Activated CD4-positive, alpha-beta T cell treated with anti-CD3 and anti-CD28 coated beads, Interleukin-2, amount 10 ng/mL, durations not matched to agents 7 days and 5 days (primary cell): ENCODE measurements at regions not wholly inside any gene's neighbourhood (a gene's known extent, or its start where the extent isn't known, plus 50 kb on each side); places are given as distances from the start of the nearest gene placed in this dataset.

Experiments used
- CTCF ChIA-PET: fragments of 350-600 bp; sonication (Branson Sonifier 250); formaldehyde crosslinking; loops from one replicate; lab custom pipeline; 2021; ENCODE audit warnings: antibody characterized with exemption; lab: Charles Lee
- POLR2A ChIA-PET: fragments of 350-600 bp; sonication (Branson Sonifier 250); formaldehyde crosslinking; loops from one replicate; lab custom pipeline; 2021; ENCODE audit warnings: antibody characterized with exemption; lab: Charles Lee
- DNase-seq: peaks from one replicate; pipeline ENCODE4 v3.0.0-alpha.2; 2020
- H3K27ac Mint-ChIP-seq: one replicate; pipeline ENCODE4 v1.8.0; 2021; ENCODE audit warnings: mild to moderate bottlenecking, moderate library complexity, mixed read lengths
- H3K27me3 Mint-ChIP-seq: one replicate; pipeline ENCODE4 v1.8.0; 2021; ENCODE audit warnings: mixed read lengths
- H3K36me3 Mint-ChIP-seq: one replicate; pipeline ENCODE4 v1.8.0; 2021; ENCODE audit warnings: low read depth, mixed read lengths
- H3K4me1 Mint-ChIP-seq: one replicate; pipeline ENCODE4 v1.8.0; 2021; ENCODE audit warnings: mixed read lengths
- H3K4me3 Mint-ChIP-seq: one replicate; pipeline ENCODE4 v1.8.0; 2021; ENCODE audit warnings: mild to moderate bottlenecking, moderate library complexity, mixed read lengths
- H3K9me3 Mint-ChIP-seq: one replicate; pipeline ENCODE4 v1.8.0; 2021; ENCODE audit warnings: mixed read lengths

DNA sequence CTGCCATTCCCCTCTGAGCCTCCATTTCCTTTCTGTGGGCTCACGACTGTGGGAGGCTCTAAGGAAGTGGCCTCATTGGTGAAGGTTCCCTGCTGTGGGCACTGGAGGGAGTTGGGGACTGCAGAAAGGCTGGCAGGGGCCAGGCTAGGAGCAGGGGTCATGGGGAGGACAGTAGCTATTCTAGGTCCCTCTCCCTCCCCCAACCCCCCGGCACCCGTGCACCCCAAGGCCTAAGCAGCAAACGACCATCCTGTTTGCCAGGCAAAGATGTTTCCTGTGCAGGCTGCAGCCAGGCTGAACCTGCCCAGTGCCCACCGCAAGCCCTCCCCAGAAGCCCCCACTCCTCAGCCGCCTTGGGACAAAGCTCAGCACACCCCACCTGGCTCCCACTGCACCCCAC, 189.4 kb downstream of the MN1 start:
- CTCF ChIA-PET = no interaction called here
- peaks cover 2% of the 10 kb centered on the region for H3K4me1 Mint-ChIP-seq
- H3K27ac Mint-ChIP-seq = no peak overlapping the region
- no peaks in the 10 kb centered on the region for H3K36me3 Mint-ChIP-seq
- no peak overlapping the region for H3K4me3 Mint-ChIP-seq
- H3K27me3 Mint-ChIP-seq = peaks cover 21% of the 10 kb centered on the region
- DNase-seq = no peak
- no peaks in the 10 kb centered on the region for H3K9me3 Mint-ChIP-seq
- POLR2A ChIA-PET = no interaction called here

DNA sequence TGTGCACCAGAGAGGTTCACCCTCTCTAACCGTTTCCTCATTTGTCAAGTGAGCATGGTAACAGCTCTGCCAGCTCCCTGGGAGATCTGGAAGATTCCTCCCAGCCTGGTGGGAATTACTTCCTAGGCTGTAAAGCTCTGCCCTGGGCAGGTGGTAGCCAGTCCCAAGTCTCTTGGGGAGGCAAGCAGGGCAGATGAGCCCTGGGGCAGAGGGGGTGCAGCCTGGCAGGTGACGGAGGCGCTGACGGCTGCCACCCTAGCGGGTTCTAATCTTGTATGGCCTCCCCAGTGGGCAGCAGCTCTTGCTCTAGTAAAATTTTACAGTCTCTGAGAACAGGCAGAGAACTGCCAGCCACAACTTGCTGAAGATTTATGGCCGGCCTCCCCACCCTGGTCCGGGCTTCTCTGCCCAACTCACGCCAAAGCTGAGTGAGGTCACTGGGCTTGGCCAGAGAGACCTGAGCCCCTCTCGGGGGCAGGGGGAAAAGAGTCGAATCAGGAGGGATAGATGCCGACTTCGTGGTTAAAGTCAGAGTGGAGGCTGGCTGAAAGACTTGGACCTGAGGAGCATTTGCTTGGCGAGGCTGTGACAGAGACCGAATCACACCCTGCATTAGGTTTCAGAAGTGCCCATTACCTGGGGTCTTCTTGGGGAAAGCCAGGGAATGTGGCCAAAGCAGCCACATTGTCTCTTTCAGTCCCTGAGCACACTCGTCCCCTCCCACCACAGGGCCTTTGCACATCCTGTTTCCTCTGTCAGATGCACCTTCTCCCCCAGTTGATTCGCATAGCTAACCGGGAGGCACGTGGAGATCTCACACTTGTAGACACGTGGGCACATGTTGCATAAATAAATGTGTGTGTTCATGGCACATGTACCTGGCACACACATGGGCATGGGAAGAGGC, 188.2 kb downstream of the MN1 start:
- no peak overlapping the region for H3K4me3 Mint-ChIP-seq
- H3K27ac Mint-ChIP-seq = no peak overlapping the region
- no peak for DNase-seq
- CTCF ChIA-PET = no interaction called here
- POLR2A ChIA-PET = no interaction called here
- H3K4me1 Mint-ChIP-seq = peaks cover 2% of the 10 kb centered on the region
- no peaks in the 10 kb centered on the region for H3K9me3 Mint-ChIP-seq
- H3K27me3 Mint-ChIP-seq = peaks cover 21% of the 10 kb centered on the region
- H3K36me3 Mint-ChIP-seq = no peaks in the 10 kb centered on the region

DNA sequence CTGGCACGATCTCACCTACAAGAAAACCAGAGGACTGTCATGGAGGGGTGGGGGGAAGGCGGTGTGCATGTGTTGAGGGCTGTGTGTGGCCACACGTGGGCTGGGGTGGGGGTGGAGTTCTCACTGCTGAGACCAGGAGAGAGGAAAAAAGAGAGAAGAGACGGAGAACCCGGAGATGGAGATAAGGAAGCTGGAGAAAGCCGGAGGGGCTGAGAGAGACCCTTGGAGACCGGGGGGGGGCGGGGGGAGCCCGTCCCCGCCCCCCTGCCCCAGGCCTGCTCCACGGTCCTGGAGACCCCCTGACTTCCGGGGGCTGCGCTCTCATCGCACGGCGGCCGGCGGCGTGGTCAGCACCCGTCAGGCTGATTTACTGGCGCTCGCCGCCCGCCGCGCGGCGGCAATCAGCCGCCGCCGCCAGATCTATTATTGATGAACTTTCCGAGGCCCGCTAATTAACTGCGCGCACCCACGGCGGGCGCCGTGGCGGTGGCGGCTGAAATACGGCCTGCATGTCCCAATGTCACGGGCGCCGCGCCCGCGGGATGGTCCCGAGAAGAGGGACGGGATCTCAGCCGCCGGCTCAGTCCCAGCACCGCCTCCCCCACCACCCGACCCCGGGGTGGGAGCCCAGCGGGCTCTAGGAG, 187.4 kb downstream of the MN1 start:
- H3K9me3 Mint-ChIP-seq = no peaks in the 10 kb centered on the region
- ChIA-PET POLR2A (no interaction called here), CTCF (no interaction called here)
- no peak for DNase-seq
- peaks cover 2% of the 10 kb centered on the region for H3K4me1 Mint-ChIP-seq
- no peak overlapping the region for H3K4me3 Mint-ChIP-seq
- H3K27ac Mint-ChIP-seq = no peak overlapping the region
- no peaks in the 10 kb centered on the region for H3K36me3 Mint-ChIP-seq
- H3K27me3 Mint-ChIP-seq = peaks cover 21% of the 10 kb centered on the region

DNA sequence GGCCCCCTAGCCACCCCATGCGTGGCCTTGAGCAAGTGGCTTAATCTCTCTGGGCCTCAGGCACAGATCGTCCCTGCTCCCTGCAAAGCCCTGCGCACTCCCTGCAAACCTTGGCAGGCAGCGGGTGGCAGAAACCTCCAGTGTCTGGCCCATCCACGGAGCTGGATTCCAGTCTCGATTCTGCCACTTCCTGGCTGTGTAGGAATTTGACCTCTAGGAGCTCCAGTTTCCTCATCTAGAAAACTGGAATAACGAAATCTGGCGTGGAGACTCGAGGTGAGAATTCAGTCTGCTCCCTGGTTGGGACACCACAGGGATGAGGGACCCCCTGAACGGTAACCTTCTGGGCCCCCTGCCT, 186.9 kb downstream of the MN1 start:
- Mint-ChIP-seq H3K9me3 (no peaks in the 10 kb centered on the region), H3K4me1 (peaks cover 2% of the 10 kb centered on the region), H3K27me3 (peaks cover 21% of the 10 kb centered on the region), H3K36me3 (no peaks in the 10 kb centered on the region), H3K27ac (no peak overlapping the region), H3K4me3 (no peak overlapping the region)
- ChIA-PET POLR2A (no interaction called here), CTCF (no interaction called here)
- no peak for DNase-seq

DNA sequence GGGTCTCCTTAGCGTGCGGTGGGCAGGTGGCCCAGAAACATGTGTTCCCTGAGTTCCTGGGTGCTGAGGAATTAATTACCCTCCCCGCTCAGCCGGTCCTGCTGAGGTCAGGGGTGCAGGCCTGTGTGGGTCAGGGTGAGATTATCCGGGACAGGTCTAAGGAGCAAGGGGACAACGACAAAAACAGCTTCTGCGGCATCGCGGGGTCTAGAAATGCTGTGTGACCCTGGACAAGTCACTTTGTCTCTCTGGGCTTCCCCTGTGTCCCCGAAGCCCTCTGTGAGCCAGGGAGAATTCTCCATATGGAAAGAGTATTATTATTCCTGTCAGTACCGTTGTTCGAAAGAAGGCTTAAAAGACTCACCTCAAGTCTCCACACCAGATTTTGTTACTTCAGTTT, 186.1 kb downstream of the MN1 start:
- peaks cover 2% of the 10 kb centered on the region for H3K4me1 Mint-ChIP-seq
- no peak for DNase-seq
- no peaks in the 10 kb centered on the region for H3K9me3 Mint-ChIP-seq
- no peaks in the 10 kb centered on the region for H3K36me3 Mint-ChIP-seq
- H3K27ac Mint-ChIP-seq = no peak overlapping the region
- POLR2A ChIA-PET = no interaction called here
- CTCF ChIA-PET = no interaction called here
- H3K27me3 Mint-ChIP-seq = peaks cover 21% of the 10 kb centered on the region
- no peak overlapping the region for H3K4me3 Mint-ChIP-seq

DNA sequence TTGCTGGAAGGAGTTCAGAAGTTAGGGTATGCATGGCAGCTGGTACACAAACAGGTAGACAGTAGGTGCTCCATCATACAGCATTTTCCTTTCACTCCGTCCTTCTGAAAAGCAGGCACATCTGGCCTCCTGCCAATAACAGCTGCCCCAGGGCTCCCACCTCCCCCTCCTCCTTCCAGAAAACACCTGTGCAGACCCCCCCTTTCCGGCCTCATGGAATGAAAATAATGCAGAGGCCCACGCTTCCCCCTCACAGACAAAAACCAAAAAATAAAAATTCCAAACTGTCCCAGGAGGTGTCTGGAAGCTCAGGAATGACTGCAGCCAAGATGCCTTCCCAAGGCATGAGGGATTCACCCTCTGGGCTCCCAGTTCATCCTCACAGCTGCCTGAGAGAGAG, 185.5 kb downstream of the MN1 start:
- peaks cover 21% of the 10 kb centered on the region for H3K27me3 Mint-ChIP-seq
- no peaks in the 10 kb centered on the region for H3K9me3 Mint-ChIP-seq
- ChIA-PET CTCF (no interaction called here), POLR2A (no interaction called here)
- H3K4me1 Mint-ChIP-seq = peaks cover 2% of the 10 kb centered on the region
- DNase-seq = no peak
- H3K27ac Mint-ChIP-seq = no peak overlapping the region
- H3K4me3 Mint-ChIP-seq = no peak overlapping the region
- H3K36me3 Mint-ChIP-seq = no peaks in the 10 kb centered on the region

DNA sequence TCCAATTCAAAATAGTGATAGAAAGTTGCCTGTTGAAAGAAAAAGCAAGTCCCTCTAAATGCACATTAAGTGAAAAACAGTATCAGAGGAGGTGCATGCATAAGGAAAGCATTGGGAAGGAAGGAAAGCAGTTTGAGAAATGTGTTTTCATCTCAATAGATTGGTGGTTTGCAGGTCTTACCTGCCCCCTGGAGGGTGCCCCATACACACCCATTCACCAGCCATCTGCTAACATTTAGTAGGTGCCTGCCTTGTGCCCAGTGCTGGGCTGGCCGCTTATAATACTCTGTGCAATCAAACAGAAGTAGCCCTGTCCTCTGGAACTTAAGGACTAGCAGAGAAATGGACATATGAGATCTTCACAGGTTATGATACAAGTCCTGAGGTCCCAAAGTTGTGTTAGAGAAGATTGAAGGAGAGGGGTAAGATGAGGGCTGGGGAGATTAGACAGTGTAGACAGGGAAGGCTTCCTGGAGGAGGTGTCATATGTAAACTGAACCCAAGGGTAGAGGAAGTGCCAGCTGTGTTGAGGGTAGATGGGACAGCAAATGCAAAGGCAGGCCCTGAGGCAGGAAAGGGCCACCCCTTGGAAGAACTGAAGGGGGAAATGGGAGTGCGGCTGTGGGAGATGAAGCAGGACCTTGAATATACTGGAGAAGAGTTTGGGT, 184.2 kb downstream of the MN1 start:
- H3K36me3 Mint-ChIP-seq = no peaks in the 10 kb centered on the region
- CTCF ChIA-PET = interaction anchor here (0.7 kb wide), 1 partner anchor 14 kb away, joined by 3 read pairs; no protein-coding TSS in a partner anchor
- no peak for DNase-seq
- peaks cover 21% of the 10 kb centered on the region for H3K27me3 Mint-ChIP-seq
- H3K4me1 Mint-ChIP-seq = peaks cover 2% of the 10 kb centered on the region
- no peaks in the 10 kb centered on the region for H3K9me3 Mint-ChIP-seq
- H3K27ac Mint-ChIP-seq = no peak overlapping the region
- H3K4me3 Mint-ChIP-seq = no peak overlapping the region
- POLR2A ChIA-PET = no interaction called here

DNA sequence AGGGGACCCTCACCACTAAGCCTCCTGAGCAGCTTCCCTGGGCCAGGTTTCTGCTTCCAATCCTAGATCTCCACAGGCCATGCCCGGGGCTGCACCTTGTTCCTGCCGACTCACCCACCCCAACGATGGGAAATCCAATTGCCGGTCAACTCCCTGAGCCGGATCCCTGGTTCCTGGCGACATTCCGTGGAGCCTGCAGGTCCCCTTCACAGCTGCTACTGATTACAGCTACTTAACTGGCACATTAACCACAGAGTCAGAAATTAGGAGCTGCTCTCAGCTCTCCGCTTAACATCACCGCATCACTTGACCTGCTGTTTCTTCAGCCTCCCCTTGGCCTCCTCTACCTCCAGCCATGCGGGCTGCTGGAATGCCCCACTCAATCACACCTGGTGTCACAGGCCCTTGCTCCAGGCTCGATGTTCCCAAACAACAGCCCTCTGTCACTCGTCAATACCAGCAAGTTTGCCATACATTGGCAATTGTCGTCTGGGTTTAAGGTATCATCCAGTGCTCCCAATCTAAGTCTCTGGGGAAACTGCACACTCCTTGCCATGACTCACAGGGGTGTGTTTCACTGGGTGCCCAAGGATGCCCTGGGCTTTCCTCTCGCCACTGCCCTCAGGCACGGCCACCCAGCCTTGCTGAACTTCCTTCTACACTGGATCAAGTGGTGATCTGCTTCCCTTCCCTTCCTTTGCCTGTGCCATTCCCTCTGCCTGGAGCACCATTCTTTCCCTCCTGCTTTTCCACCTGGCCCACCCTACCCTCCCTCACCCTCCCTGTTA, 181.0 kb downstream of the MN1 start:
- POLR2A ChIA-PET = no interaction called here
- CTCF ChIA-PET = no interaction called here
- DNase-seq = no peak
- no peak overlapping the region for H3K27ac Mint-ChIP-seq
- H3K27me3 Mint-ChIP-seq = no peaks in the 10 kb centered on the region
- H3K4me1 Mint-ChIP-seq = no peaks in the 10 kb centered on the region
- H3K36me3 Mint-ChIP-seq = no peaks in the 10 kb centered on the region
- H3K9me3 Mint-ChIP-seq = no peaks in the 10 kb centered on the region
- H3K4me3 Mint-ChIP-seq = no peak overlapping the region

DNA sequence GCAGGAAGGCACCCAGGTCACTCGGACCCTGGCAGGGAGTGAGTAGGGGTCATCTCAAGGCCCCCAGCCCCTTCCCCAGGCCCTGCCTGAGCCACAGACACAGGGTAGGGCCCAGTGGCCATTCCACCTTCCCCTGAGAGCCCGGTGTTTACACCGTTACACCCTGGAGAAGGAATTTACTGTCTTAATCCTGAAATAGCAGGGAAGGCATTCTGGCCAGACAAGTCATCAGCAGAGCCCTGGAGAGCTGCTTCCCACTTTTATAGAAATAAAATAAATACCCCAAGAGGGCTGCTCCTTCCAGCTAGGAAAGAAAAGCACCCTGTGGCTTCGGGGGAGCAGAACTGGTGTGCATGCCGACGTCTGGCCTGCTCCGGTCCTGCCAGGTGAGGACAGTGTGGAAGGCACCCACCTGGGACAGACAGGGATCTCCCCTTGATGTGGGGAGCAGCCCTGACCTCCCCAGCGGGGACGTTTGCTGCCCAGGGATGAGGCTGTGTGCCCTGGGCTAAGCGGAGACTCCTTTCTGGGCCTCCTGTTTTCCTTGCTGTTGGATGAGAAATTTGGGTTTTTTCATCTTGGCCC, 180.0 kb downstream of the MN1 start:
- no peak overlapping the region for H3K27ac Mint-ChIP-seq
- H3K4me1 Mint-ChIP-seq = no peaks in the 10 kb centered on the region
- no peaks in the 10 kb centered on the region for H3K27me3 Mint-ChIP-seq
- no peak overlapping the region for H3K4me3 Mint-ChIP-seq
- no peaks in the 10 kb centered on the region for H3K9me3 Mint-ChIP-seq
- H3K36me3 Mint-ChIP-seq = no peaks in the 10 kb centered on the region
- no peak for DNase-seq
- ChIA-PET CTCF (no interaction called here), POLR2A (no interaction called here)

DNA sequence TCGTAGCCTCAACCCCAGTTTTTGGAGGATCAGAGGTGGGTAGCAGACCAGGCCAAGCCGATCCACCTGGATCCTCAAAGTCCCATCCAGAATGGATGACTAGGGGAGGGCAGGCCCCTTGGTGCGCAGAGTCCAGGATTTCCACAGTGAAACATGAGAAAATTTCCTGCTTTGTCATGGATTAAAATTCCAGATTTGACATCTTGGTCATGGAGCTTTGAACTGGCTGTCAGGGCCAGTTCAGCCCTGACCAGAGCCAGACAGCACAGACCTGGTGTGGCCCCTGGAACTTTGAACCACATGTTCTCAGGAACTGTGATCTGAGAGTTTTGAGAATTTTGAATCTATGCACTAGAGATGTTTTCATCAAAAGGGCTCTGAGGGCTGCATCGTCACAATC, 177.5 kb downstream of the MN1 start:
- ChIA-PET POLR2A (no interaction called here), CTCF (no interaction called here)
- no peak for DNase-seq
- Mint-ChIP-seq H3K27ac (no peak overlapping the region), H3K36me3 (no peaks in the 10 kb centered on the region), H3K4me1 (no peaks in the 10 kb centered on the region), H3K9me3 (no peaks in the 10 kb centered on the region), H3K4me3 (no peak overlapping the region), H3K27me3 (no peaks in the 10 kb centered on the region)

DNA sequence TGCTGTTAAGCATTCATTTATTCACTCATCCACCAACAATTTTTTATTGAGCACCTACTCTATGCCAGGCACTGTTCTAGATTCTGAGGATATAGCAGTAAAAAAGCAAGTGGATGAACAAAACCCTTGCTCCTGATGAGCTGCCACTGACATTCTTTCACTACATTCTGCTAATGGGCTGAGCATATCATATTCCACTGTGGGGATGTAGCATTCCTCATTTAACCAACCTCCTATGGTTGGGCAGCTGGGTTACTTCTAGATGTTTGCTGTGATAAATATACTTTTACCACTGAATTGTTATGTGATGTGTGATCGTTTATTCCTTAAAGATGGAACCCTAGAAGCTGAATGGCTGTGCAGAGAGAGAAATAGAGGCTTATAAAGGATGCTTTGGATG, 176.9 kb downstream of the MN1 start:
- H3K27ac Mint-ChIP-seq = no peak overlapping the region
- H3K36me3 Mint-ChIP-seq = no peaks in the 10 kb centered on the region
- no peak for DNase-seq
- no peaks in the 10 kb centered on the region for H3K9me3 Mint-ChIP-seq
- no peaks in the 10 kb centered on the region for H3K27me3 Mint-ChIP-seq
- no peak overlapping the region for H3K4me3 Mint-ChIP-seq
- H3K4me1 Mint-ChIP-seq = no peaks in the 10 kb centered on the region
- ChIA-PET CTCF (interaction anchor here (1.4 kb wide), 1 partner anchor 11 kb away, joined by 3 read pairs; no protein-coding TSS in a partner anchor), POLR2A (no interaction called here)

DNA sequence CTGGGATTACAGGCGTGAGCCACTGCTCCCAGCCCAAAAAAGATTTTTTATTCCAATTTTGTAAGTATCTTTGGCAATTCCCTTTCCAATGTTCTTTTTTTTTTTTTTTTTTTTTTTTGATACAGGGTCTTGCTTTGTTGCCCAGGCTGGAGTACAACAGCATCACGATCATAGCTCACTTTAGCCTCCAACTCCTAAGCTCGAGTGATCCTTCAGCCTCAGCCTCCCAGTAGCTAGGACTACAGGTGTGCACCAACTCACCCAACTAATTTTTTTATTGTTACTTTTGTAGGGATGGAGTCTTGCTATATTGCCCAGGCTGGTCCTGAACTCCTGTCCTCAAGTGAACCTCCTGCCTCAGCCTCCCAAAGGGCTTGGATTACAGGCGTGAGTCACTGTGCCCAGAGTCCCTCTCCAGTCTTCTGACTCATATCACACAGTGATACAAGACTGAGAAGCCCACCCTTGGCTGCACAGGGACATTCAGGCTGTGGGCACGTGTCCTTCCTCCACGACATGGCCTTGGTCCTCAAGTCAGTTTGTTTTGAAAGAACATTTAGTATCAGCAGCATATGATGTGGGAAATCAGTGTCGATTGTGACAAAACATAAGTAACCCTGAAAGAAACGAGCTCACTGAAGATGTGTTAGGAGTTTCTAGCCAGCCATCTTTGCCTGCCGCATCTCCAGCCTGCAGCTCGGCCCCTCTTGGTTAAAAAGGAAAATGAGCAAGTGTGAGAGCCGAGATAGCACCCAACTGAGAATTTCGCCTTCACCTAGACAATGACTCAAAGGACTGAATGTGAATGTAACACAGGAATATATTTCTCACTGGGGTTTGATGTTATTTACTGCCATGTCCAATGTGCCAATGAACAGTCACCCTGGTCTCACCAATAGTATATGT, 175.5 kb downstream of the MN1 start:
- ChIA-PET CTCF (interaction anchor here (1.4 kb wide), 1 partner anchor 10 kb away, joined by 3 read pairs; no protein-coding TSS in a partner anchor), POLR2A (no interaction called here)
- H3K4me1 Mint-ChIP-seq = no peaks in the 10 kb centered on the region
- H3K27ac Mint-ChIP-seq = no peak overlapping the region
- H3K27me3 Mint-ChIP-seq = no peaks in the 10 kb centered on the region
- H3K4me3 Mint-ChIP-seq = no peak overlapping the region
- no peak for DNase-seq
- H3K9me3 Mint-ChIP-seq = no peaks in the 10 kb centered on the region
- no peaks in the 10 kb centered on the region for H3K36me3 Mint-ChIP-seq
